ENCODE measurements at regions not wholly inside any gene's neighbourhood (a gene's known extent, or its start where the extent isn't known, plus 50 kb on each side); places are given as distances from the start of the nearest gene placed in this dataset.

- Mint-ChIP-seq H3K4me1 (ENCODE audit: low read depth) (no peaks in the 10 kb centered on the region), H3K27me3 (ENCODE audit: low read depth) (peaks cover 4% of the 10 kb centered on the region), H3K36me3 (ENCODE audit: low read depth) (no peaks in the 10 kb centered on the region), H3K4me3 (ENCODE audit: unreplicated experiment) (no peak overlapping the region), H3K27ac (ENCODE audit: unreplicated experiment) (no peak overlapping the region), H3K9me3 (ENCODE audit: low read depth) (no peaks in the 10 kb centered on the region)
- no peak for TF ChIP-seq CTCF (IDR thresholded peaks at IDR 0.05)
- no peak for DNase-seq (ENCODE audit: low spot score)
Observed at GRCh38 chr1:57791497-57791896, 367.6 kb upstream of the DAB1 start.

- TF ChIP-seq CTCF (IDR thresholded peaks at IDR 0.05) = no peak
- H3K4me3 Mint-ChIP-seq (ENCODE audit: unreplicated experiment) = no peak overlapping the region
- H3K36me3 Mint-ChIP-seq (ENCODE audit: low read depth) = no peaks in the 10 kb centered on the region
- H3K4me1 Mint-ChIP-seq (ENCODE audit: low read depth) = no peaks in the 10 kb centered on the region
- no peak for DNase-seq (ENCODE audit: low spot score)
- peaks cover 4% of the 10 kb centered on the region for H3K27me3 Mint-ChIP-seq (ENCODE audit: low read depth)
- no peak overlapping the region for H3K27ac Mint-ChIP-seq (ENCODE audit: unreplicated experiment)
- H3K9me3 Mint-ChIP-seq (ENCODE audit: low read depth) = no peaks in the 10 kb centered on the region
Observed at GRCh38 chr1:57789936-57790335, 366.1 kb upstream of the DAB1 start.

GRCh38 chr1:57788313-57788712, 364.5 kb upstream of the DAB1 start:
- Mint-ChIP-seq H3K27ac (ENCODE audit: unreplicated experiment) (no peak overlapping the region), H3K4me1 (ENCODE audit: low read depth) (no peaks in the 10 kb centered on the region), H3K27me3 (ENCODE audit: low read depth) (peaks cover 2% of the 10 kb centered on the region), H3K4me3 (ENCODE audit: unreplicated experiment) (no peak overlapping the region), H3K9me3 (ENCODE audit: low read depth) (no peaks in the 10 kb centered on the region), H3K36me3 (ENCODE audit: low read depth) (no peaks in the 10 kb centered on the region)
- TF ChIP-seq CTCF (IDR thresholded peaks at IDR 0.05) = no peak
- no peak for DNase-seq (ENCODE audit: low spot score)

- H3K36me3 Mint-ChIP-seq (ENCODE audit: low read depth) = no peaks in the 10 kb centered on the region
Observed at GRCh38 chr1:57784356-57784755, 360.5 kb upstream of the DAB1 start.

GRCh38 chr1:57782357-57782756, 358.5 kb upstream of the DAB1 start:
- H3K4me1 Mint-ChIP-seq (ENCODE audit: low read depth) = no peaks in the 10 kb centered on the region
- TF ChIP-seq CTCF (IDR thresholded peaks at IDR 0.05) = no peak
- no peak overlapping the region for H3K27ac Mint-ChIP-seq (ENCODE audit: unreplicated experiment)
- no peak overlapping the region for H3K4me3 Mint-ChIP-seq (ENCODE audit: unreplicated experiment)
- H3K36me3 Mint-ChIP-seq (ENCODE audit: low read depth) = no peaks in the 10 kb centered on the region
- no peak for DNase-seq (ENCODE audit: low spot score)
- no peaks in the 10 kb centered on the region for H3K9me3 Mint-ChIP-seq (ENCODE audit: low read depth)
- H3K27me3 Mint-ChIP-seq (ENCODE audit: low read depth) = peaks cover 6% of the 10 kb centered on the region

More at GRCh38 chr1:57784356-57784755, 360.5 kb upstream of the DAB1 start:
- no peaks in the 10 kb centered on the region for H3K9me3 Mint-ChIP-seq (ENCODE audit: low read depth)
- DNase-seq (ENCODE audit: low spot score) = no peak
- peaks cover 6% of the 10 kb centered on the region for H3K27me3 Mint-ChIP-seq (ENCODE audit: low read depth)
- no peak overlapping the region for H3K4me3 Mint-ChIP-seq (ENCODE audit: unreplicated experiment)
- no peak overlapping the region for H3K27ac Mint-ChIP-seq (ENCODE audit: unreplicated experiment)
- H3K4me1 Mint-ChIP-seq (ENCODE audit: low read depth) = no peaks in the 10 kb centered on the region
- no peak for TF ChIP-seq CTCF (IDR thresholded peaks at IDR 0.05)

Data from chondrocyte (in vitro differentiated cells).